ENCODE measurements at regions not wholly inside any gene's neighbourhood (a gene's known extent, or its start where the extent isn't known, plus 50 kb on each side); places are given as distances from the start of the nearest gene placed in this dataset.

- Histone ChIP-seq H3K4me3 (replicated peaks in 1 of 3) (no peak overlapping the region), H3K9me3 (no peaks in the 10 kb centered on the region), H3K4me1 (no peaks in the 10 kb centered on the region), H3K36me3 (no peaks in the 10 kb centered on the region), H3K27ac (no peak overlapping the region), H3K27me3 (no peaks in the 10 kb centered on the region)
- no peak for DNase-seq
- intact Hi-C loops (cut with DNase I), result no loop called here
- WGBS, 2 donors, result 70 to 73% methylated on average over 6 of the region's 6 CpGs
- TF ChIP-seq POLR2A (IDR thresholded peaks at IDR 0.05) (no peak), CTCF (IDR thresholded peaks at IDR 0.05) (no peak)
Measured at GRCh38 chr6:45721665-45722064, 294.0 kb downstream of the CLIC5 start.

GRCh38 chr6:45718871-45719270, 296.8 kb downstream of the CLIC5 start:
- H3K36me3 ChIP-seq, result no peaks in the 10 kb centered on the region
- no peaks in the 10 kb centered on the region for H3K27me3 ChIP-seq
- no peak overlapping the region for H3K27ac ChIP-seq
- no peaks in the 10 kb centered on the region for H3K9me3 ChIP-seq
- no peak for TF ChIP-seq CTCF (IDR thresholded peaks at IDR 0.05)
- no peak for TF ChIP-seq POLR2A (IDR thresholded peaks at IDR 0.05)
- no peaks in the 10 kb centered on the region for H3K4me1 ChIP-seq
- intact Hi-C loops (cut with DNase I), result loop anchor here (5.0 to 10.0 kb wide), 3 partner anchors 294 to 1244 kb away; no protein-coding TSS in a partner anchor
- 68 to 71% methylated on average over 3 of the region's 3 CpGs for whole genome bisulfite sequencing, 2 donors
- no peak for DNase-seq
- no peak overlapping the region for H3K4me3 ChIP-seq (replicated peaks in 1 of 3)

GRCh38 chr6:45718131-45718530, 297.5 kb downstream of the CLIC5 start:
- intact Hi-C loops (cut with DNase I), result loop anchor here (5.0 to 10.0 kb wide), 3 partner anchors 293 to 1243 kb away; no protein-coding TSS in a partner anchor
- no peak overlapping the region for H3K27ac ChIP-seq
- DNase-seq, result no peak
- no peaks in the 10 kb centered on the region for H3K27me3 ChIP-seq
- no peak for TF ChIP-seq POLR2A (IDR thresholded peaks at IDR 0.05)
- TF ChIP-seq CTCF (IDR thresholded peaks at IDR 0.05), result no peak
- H3K4me3 ChIP-seq (replicated peaks in 1 of 3), result no peak overlapping the region
- no peaks in the 10 kb centered on the region for H3K36me3 ChIP-seq
- H3K9me3 ChIP-seq, result no peaks in the 10 kb centered on the region
- WGBS, 2 donors, result 92 to 93% methylated on average over 3 of the region's 3 CpGs
- H3K4me1 ChIP-seq, result no peaks in the 10 kb centered on the region

GRCh38 chr6:45717715-45718114, 297.9 kb downstream of the CLIC5 start:
- H3K27ac ChIP-seq, result no peak overlapping the region
- H3K27me3 ChIP-seq, result no peaks in the 10 kb centered on the region
- H3K4me1 ChIP-seq, result no peaks in the 10 kb centered on the region
- 89 to 94% methylated on average over 6 of the region's 6 CpGs for WGBS, 2 donors
- no peak overlapping the region for H3K4me3 ChIP-seq (replicated peaks in 1 of 3)
- TF ChIP-seq POLR2A (IDR thresholded peaks at IDR 0.05), result no peak
- no peak for TF ChIP-seq CTCF (IDR thresholded peaks at IDR 0.05)
- DNase-seq, result no peak
- intact Hi-C loops (cut with DNase I), result loop anchor here (5.0 to 10.0 kb wide), 3 partner anchors 293 to 1243 kb away; no protein-coding TSS in a partner anchor
- no peaks in the 10 kb centered on the region for H3K36me3 ChIP-seq
- no peaks in the 10 kb centered on the region for H3K9me3 ChIP-seq

GRCh38 chr6:45717027-45717426, 298.6 kb downstream of the CLIC5 start:
- Histone ChIP-seq H3K27me3 (no peaks in the 10 kb centered on the region), H3K9me3 (no peaks in the 10 kb centered on the region), H3K27ac (no peak overlapping the region), H3K4me1 (no peaks in the 10 kb centered on the region), H3K36me3 (no peaks in the 10 kb centered on the region), H3K4me3 (replicated peaks in 1 of 3) (no peak overlapping the region)
- no peak for DNase-seq
- TF ChIP-seq POLR2A (IDR thresholded peaks at IDR 0.05) (no peak), CTCF (IDR thresholded peaks at IDR 0.05) (no peak)
- intact Hi-C loops (cut with DNase I), result loop anchor here (5.0 to 10.0 kb wide), 3 partner anchors 292 to 1242 kb away; no protein-coding TSS in a partner anchor
- WGBS, 2 donors, result 79 to 85% methylated on average over 4 of the region's 4 CpGs
